BJ (cell line): ENCODE measurements at regions not wholly inside any gene's neighbourhood (a gene's known extent, or its start where the extent isn't known, plus 50 kb on each side); places are given as distances from the start of the nearest gene placed in this dataset.

Experiments
- CTCF ChIA-PET: fragments of 350-600 bp; formaldehyde crosslinking; extraction: SDS; loops from one replicate; lab custom pipeline; 2021; ENCODE audit warnings: antibody characterized with exemption, inconsistent platforms; lab: Yijun Ruan, JAX
- POLR2A ChIA-PET: fragments of 300-600 bp; sonication (Branson Sonifier 250); formaldehyde crosslinking; extraction: SDS; loops from one replicate; lab custom pipeline; 2021; ENCODE audit warnings: antibody characterized with exemption; lab: Charles Lee
- DNase-seq: peaks from one replicate; pipeline ENCODE4 v3.0.0-alpha.2; 2011; ENCODE audit warnings: low read depth
- H3K27me3 ChIP-seq: 2 replicates; pipeline ENCODE4 v1.6.0; 2011; ENCODE audit warnings: low read length; ENCODE audit not compliant: control insufficient read depth, insufficient read depth
- H3K36me3 ChIP-seq: 2 replicates; pipeline ENCODE4 v1.5.1; 2011; ENCODE audit warnings: low read length; ENCODE audit not compliant: control insufficient read depth, insufficient read depth
- H3K4me3 ChIP-seq: 2 replicates; pipeline ENCODE4 v1.5.1; 2011; ENCODE audit warnings: low read depth, mild to moderate bottlenecking, control low read depth, low read length
- TF ChIP-seq, protein P1 (sequence below): IDR thresholded peaks from 2 replicates; pipeline ENCODE4 v1.5.1; 2011; ENCODE audit warnings: low read depth, mild to moderate bottlenecking, control low read depth, inconsistent platforms, low read length, moderate library complexity; ENCODE audit not compliant: insufficient read depth

DNA sequence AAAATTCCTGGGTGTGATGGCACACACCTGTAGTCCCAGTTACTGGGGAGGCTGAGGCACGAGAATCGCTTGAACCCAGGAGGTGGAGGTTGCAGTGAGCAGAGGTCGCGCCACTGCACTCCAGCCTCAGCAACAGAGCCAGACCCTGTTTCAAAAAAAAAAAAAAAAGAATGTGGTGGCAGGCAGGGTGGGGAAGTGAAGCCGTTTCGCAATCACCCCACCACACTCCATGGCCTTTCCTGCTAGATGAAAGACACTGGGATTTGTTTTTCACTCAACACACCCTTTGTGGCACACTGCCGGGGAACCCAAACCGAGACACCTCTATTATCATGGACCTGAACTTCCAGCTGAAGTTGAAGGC lies 172.4 kb upstream of the IQSEC1 start:
- CTCF ChIA-PET: no interaction called here
- no peaks in the 10 kb centered on the region for H3K27me3 ChIP-seq
- H3K4me3 ChIP-seq: no peak overlapping the region
- no peak for DNase-seq
- TF ChIP-seq, protein P1, sequence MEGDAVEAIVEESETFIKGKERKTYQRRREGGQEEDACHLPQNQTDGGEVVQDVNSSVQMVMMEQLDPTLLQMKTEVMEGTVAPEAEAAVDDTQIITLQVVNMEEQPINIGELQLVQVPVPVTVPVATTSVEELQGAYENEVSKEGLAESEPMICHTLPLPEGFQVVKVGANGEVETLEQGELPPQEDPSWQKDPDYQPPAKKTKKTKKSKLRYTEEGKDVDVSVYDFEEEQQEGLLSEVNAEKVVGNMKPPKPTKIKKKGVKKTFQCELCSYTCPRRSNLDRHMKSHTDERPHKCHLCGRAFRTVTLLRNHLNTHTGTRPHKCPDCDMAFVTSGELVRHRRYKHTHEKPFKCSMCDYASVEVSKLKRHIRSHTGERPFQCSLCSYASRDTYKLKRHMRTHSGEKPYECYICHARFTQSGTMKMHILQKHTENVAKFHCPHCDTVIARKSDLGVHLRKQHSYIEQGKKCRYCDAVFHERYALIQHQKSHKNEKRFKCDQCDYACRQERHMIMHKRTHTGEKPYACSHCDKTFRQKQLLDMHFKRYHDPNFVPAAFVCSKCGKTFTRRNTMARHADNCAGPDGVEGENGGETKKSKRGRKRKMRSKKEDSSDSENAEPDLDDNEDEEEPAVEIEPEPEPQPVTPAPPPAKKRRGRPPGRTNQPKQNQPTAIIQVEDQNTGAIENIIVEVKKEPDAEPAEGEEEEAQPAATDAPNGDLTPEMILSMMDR: no peak
- H3K36me3 ChIP-seq: no peaks in the 10 kb centered on the region
- POLR2A ChIA-PET: no interaction called here

DNA sequence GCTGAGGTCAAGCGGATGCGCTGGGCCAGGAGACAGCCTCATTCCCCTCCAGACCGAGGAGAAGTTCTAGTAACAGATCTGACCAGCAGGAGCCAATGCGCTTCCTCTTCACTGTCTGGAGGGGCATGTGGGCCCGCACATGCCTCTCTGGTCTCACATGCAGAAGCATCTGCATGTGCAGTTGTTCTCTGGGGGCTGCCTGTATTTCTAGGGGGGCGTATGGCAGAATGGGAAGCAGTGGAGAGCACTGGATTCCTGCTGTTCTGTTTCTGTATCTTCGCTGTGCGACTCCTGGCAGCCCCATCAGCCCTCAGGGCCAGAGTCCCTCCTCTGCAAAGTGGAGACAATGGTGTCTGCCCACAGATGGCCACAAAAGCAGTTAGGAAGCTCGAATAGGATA lies 170.4 kb upstream of the IQSEC1 start:
- CTCF ChIA-PET: interaction anchor here (1.0 kb wide), 1 partner anchor 14 kb away, joined by 3 read pairs; no protein-coding TSS in a partner anchor
- TF ChIP-seq, protein P1: no peak
- Histone ChIP-seq H3K4me3 (no peak overlapping the region), H3K27me3 (no peaks in the 10 kb centered on the region), H3K36me3 (no peaks in the 10 kb centered on the region)
- no peak for DNase-seq
- POLR2A ChIA-PET: no interaction called here

DNA sequence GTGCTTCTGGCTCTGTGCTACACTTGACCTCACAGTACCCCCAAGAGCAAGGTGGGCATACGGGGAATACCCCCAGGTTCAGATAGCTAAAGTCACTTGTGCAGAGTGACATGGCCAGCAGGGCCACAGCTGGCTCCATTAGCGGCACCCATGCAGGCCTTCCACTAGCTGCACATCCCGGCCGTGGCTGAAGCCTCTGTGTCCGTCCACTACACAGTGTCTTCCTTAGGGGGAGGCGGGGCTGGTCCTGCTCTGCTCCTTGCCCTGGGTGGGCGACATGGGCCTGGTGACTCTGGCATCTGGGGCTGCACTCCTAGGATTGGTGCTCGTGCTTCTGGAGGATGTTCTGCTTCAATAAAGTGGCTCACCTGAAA lies 169.1 kb upstream of the IQSEC1 start:
- Histone ChIP-seq H3K4me3 (no peak overlapping the region), H3K36me3 (no peaks in the 10 kb centered on the region), H3K27me3 (no peaks in the 10 kb centered on the region)
- ChIA-PET CTCF (interaction anchor here (1.0 kb wide), 1 partner anchor 13 kb away, joined by 3 read pairs; no protein-coding TSS in a partner anchor), POLR2A (no interaction called here)
- TF ChIP-seq, protein P1: no peak
- DNase-seq: no peak

DNA sequence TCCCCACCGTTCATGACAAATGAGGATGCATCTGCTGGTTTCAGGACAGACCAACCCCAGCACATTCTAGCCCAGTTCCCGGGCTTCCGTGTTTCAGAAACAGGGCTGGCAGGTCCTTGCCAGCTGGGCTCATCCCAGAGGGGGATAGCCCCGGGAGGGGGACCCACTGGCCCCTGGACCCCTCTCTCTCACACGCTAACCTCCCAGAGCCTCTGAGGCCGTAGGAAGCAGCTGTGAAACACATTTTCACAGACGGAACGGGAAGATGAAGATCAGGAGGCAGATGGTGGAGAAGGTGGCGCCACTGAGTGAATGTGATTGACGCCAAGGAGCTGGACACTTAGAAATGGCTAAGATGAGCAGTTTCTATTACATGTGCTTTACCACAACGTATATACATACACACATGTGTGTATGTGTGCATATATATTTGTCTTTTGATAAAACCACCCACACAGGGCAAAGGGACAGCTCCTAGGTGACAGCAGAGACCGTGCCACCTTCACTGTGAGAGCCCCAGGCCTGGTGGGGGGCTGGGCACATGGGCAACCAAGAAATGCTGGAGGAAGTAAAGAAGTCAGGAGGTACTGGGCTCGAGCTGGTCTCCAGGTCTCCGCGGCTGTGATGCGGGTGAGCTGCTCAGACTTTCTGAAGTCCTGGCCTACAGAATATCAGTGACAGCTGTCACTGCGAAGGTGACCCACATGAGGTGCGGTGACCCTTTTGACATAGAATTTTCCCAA lies 168.6 kb upstream of the IQSEC1 start:
- ChIA-PET CTCF (interaction anchor here (0.6 to 1.0 kb wide), 2 partner anchors 12 to 114 kb away, joined by 3 to 7 read pairs; no protein-coding TSS in a partner anchor), POLR2A (no interaction called here)
- no peak overlapping the region for H3K4me3 ChIP-seq
- H3K36me3 ChIP-seq: no peaks in the 10 kb centered on the region
- no peaks in the 10 kb centered on the region for H3K27me3 ChIP-seq
- no peak for DNase-seq
- TF ChIP-seq, protein P1: no peak

DNA sequence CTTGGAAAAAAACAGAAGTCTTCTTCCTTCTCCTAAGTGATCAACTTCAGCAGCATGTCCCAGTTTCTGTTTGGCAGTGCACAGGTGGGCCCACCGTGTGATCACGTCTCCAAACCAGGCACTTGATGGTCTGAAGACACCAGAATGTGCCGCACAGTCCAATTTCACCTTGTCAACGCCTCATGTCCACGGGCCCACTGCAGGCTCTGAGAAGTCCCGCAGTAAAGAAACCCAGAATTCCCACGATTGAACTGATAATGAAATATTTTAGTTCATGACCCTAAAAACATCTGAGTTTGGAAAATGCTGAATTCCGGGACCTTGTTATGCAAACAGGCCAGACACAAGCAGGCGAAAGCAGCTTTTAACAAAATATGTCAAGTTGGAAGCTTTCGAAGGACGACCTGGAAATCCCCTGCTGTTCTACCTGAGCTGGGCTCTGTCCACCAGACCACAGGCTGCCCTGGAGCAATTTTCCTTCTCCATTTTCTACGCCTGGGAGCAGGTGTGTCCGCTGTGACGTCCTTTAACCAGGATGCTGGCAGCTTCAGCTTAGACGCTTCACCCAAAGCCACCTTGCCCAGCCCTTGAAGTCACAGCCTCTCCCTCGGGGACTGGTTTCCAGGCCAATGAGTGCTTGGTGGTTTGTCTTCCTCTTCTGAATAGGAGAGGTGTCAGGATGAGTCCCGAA lies 167.8 kb upstream of the IQSEC1 start:
- ChIA-PET POLR2A (no interaction called here), CTCF (interaction anchor here (1.0 kb wide), 1 partner anchor 11 kb away, joined by 3 read pairs; no protein-coding TSS in a partner anchor)
- TF ChIP-seq, protein P1: no peak
- Histone ChIP-seq H3K36me3 (no peaks in the 10 kb centered on the region), H3K27me3 (no peaks in the 10 kb centered on the region), H3K4me3 (no peak overlapping the region)
- DNase-seq: no peak
